LoVo (cell line): ENCODE measurements at regions not wholly inside any gene's neighbourhood (a gene's known extent, or its start where the extent isn't known, plus 50 kb on each side); places are given as distances from the start of the nearest gene placed in this dataset.

ENCODE experiments used
- DNase-seq: peaks from one replicate; pipeline ENCODE4 v3.0.0-alpha.2; 2016; ENCODE audit warnings: low spot score

GRCh38 chr6:159099961-159100360 is 55.2 kb upstream of the TAGAP start:
- DNase-seq, result no peak

DNA sequence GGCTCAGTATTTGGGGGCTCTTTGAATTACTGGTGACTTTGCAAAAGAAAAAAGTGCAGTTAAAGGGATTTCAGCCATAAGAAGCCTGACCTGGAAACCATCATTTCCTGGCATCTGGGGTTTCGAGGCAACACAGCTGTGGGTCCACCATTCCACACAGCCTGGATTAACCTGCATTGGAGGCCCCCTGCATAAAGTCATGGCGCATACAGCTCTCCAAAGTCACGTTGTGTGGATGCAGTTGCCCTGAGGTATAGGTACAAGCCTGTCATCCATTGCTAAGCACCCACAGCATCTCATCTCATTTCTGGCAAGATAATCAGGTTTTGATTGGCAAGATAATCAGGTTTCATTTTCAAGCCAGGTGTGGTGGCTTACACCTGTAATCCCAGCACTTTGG is 54.5 kb upstream of the TAGAP start:
- DNase-seq, result no peak

- no peak for DNase-seq
Observed at GRCh38 chr6:159098636-159099106, 53.9 kb upstream of the TAGAP start.

GRCh38 chr6:159097256-159097655 is 52.5 kb upstream of the TAGAP start:
- DNase-seq, result no peak

DNA sequence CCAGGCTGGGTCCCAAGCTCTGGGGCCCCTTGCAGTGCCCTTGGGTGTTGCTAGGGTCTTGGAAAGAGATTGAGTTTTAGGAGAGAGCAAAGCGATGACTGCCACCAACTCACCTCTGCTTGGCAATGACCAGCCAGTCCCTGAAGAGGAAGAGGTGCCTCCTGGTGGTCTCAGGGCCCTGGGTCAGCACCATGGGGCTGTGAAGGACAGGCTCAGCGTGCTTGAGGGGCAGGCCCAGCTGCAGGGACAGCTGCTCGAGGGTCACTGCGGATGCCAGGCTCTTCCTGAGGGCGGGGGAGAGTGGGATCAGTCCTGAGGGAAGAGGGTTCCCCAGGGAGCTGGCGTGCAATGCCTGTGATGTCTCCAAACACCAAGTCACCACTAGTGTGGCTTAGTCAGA is 50.8 kb upstream of the TAGAP start:
- DNase-seq, result no peak

DNA sequence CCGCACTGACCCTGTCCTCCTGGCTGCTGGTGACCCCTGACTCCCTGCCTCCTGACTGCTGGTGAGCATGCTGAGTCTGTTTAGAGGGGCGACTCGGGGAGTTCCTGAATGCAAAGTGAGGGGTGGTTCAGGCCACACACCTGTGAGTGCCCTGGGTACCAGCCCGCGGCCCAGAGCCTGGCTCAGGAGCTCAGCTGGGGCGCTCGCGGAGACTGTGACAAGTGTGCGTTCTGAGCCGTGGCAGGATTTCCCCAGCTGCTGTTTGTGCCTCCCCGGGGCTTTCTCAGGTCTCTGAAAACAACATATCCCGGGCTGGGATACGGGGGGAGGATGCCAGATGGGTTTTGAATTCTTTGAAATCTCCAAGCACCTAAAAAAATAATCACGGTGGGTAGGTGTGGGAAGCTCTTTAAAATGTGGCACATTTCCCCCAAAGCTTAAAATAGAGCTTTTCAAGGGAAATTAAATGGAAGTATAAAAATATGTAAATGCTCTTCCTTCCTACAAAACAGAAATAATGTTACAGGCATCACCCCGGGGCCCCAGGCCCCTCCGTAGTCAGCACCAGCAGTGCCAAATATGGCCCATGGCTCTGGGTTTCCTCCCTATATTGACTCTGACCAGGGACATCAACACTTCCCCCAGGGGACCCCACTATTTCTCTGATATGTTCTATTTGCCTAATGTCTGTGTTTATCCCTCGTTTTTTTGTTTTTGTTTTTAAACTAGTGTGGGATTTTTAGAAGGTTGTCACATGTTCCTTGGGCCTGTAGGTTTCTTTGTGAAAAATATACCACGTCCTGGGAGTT is 49.9 kb upstream of the TAGAP start:
- DNase-seq, result no peak
